Liver (tissue), 3 donors: ENCODE measurements at regions not wholly inside any gene's neighbourhood (a gene's known extent, or its start where the extent isn't known, plus 50 kb on each side); places are given as distances from the start of the nearest gene placed in this dataset.

Source experiments
- ATF3 ChIP-seq: IDR thresholded peaks from 2 replicates; pipeline ENCODE4 v1.6.1; 2016; ENCODE audit warnings: antibody characterized with exemption
- EGR1 ChIP-seq, 2 donors: IDR thresholded peaks; 2 replicates each; pipeline ENCODE4 v1.6.1; 2016 to 2018; ENCODE audit warnings: antibody characterized with exemption in 2 of 2, low read depth in 2 of 2
- JUND ChIP-seq, 2 donors: IDR thresholded peaks; 2 replicates each; pipeline ENCODE4 v1.6.1; 2016; ENCODE audit warnings: antibody characterized with exemption in 2 of 2
- MAX ChIP-seq: IDR thresholded peaks from 2 replicates; pipeline ENCODE4 v1.6.1; 2016; ENCODE audit warnings: antibody characterized with exemption
- NR2F2 ChIP-seq: IDR thresholded peaks from 2 replicates; pipeline ENCODE4 v1.6.1; 2016; ENCODE audit warnings: antibody characterized with exemption
- REST ChIP-seq: IDR thresholded peaks from 2 replicates; pipeline ENCODE4 v1.6.1; 2016; ENCODE audit warnings: antibody characterized with exemption, mild to moderate bottlenecking
- TAF1 ChIP-seq: conservative IDR thresholded peaks from 2 replicates; pipeline ENCODE4 v1.6.1; 2016; ENCODE audit warnings: antibody characterized with exemption, mild to moderate bottlenecking
- TF ChIP-seq, protein P1 (sequence below): fragments of 150-350 bp; IDR thresholded peaks from 2 replicates; pipeline ENCODE4 v1.5.1; 2017; ENCODE audit warnings: improper control_type of control experiment, low read depth, low read length; ENCODE audit not compliant: missing input control
- TF ChIP-seq, protein P2 (sequence below): IDR thresholded peaks from 2 replicates; pipeline ENCODE4 v1.6.1; 2016; ENCODE audit warnings: antibody characterized with exemption
- donor health status: healthy.
- donor health status: healthy.

DNA sequence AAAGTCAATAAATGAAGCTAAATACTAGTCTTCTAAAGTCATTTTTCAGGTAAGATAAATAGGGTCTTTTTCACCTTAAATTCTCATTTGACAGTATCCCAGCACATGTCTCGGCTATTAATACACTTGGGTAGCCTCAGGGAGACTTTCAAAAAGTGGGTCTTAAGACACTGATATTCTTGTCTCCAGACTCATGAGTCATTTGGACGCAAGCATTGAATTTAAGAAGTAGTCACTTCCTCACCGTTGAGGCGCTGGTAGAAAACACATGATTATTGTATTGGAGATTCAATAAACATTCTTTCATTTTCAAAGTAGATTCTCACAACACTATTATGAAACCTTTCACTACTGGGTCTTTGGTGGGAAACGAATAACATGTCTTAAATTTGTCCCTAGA, 108.9 kb upstream of the SP8 start:
- TF ChIP-seq REST (no peak), EGR1 (IDR thresholded peaks at IDR 0.05; ENCODE audit: low read depth in 2 of 2) (no peak), NR2F2 (no peak), ATF3 (no peak), JUND (IDR thresholded peaks at IDR 0.05) (no peak), TAF1 (no peak), MAX (no peak)
- TF ChIP-seq, protein P1, sequence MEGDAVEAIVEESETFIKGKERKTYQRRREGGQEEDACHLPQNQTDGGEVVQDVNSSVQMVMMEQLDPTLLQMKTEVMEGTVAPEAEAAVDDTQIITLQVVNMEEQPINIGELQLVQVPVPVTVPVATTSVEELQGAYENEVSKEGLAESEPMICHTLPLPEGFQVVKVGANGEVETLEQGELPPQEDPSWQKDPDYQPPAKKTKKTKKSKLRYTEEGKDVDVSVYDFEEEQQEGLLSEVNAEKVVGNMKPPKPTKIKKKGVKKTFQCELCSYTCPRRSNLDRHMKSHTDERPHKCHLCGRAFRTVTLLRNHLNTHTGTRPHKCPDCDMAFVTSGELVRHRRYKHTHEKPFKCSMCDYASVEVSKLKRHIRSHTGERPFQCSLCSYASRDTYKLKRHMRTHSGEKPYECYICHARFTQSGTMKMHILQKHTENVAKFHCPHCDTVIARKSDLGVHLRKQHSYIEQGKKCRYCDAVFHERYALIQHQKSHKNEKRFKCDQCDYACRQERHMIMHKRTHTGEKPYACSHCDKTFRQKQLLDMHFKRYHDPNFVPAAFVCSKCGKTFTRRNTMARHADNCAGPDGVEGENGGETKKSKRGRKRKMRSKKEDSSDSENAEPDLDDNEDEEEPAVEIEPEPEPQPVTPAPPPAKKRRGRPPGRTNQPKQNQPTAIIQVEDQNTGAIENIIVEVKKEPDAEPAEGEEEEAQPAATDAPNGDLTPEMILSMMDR, result no peak
- TF ChIP-seq, protein P2, sequence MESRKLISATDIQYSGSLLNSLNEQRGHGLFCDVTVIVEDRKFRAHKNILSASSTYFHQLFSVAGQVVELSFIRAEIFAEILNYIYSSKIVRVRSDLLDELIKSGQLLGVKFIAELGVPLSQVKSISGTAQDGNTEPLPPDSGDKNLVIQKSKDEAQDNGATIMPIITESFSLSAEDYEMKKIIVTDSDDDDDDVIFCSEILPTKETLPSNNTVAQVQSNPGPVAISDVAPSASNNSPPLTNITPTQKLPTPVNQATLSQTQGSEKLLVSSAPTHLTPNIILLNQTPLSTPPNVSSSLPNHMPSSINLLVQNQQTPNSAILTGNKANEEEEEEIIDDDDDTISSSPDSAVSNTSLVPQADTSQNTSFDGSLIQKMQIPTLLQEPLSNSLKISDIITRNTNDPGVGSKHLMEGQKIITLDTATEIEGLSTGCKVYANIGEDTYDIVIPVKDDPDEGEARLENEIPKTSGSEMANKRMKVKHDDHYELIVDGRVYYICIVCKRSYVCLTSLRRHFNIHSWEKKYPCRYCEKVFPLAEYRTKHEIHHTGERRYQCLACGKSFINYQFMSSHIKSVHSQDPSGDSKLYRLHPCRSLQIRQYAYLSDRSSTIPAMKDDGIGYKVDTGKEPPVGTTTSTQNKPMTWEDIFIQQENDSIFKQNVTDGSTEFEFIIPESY, result no peak
